NCI-H1694 (cell line): ENCODE measurements at regions not wholly inside any gene's neighbourhood (a gene's known extent, or its start where the extent isn't known, plus 50 kb on each side); places are given as distances from the start of the nearest gene placed in this dataset.

Experiments
- DNase-seq: peaks from one replicate; lab custom pipeline; 2025; lab: John Stamatoyannopoulos, UW

DNA sequence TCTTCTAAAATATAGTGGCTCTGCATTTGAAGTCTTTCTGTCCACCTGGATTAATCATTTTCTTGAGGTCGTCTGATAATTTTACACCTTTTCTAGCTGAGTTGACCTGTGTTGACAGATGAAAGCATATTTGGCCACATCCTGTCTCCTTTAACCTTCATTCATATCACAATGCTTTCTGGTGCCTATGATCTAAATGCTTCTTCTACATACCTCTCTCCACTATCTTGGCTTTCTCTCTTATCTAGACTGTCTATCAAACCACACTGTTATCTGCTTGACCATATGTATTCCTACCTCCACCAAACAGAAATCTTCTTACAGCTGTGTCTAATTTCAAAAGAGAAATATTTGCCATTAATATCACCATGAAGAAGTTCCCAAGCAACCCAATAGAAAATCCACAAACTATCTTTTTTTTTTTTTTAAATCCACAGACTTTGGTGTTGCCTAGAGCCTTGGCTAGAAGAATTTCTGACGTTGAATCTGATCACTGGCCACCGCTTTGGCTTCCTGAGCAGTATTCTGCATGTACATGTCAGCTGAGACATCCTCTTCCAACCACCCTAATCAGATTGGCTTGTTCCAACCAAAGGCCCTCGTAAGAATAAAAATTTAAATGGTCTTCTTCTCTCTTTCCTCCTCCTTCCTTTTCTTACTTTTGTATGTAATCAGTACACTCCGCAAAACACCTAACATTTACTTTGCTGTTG, 66.3 kb upstream of the SP4 start:
- no peak for DNase-seq

GRCh38 chr7:21364801-21365271, 63.0 kb upstream of the SP4 start:
- no peak for DNase-seq

DNA sequence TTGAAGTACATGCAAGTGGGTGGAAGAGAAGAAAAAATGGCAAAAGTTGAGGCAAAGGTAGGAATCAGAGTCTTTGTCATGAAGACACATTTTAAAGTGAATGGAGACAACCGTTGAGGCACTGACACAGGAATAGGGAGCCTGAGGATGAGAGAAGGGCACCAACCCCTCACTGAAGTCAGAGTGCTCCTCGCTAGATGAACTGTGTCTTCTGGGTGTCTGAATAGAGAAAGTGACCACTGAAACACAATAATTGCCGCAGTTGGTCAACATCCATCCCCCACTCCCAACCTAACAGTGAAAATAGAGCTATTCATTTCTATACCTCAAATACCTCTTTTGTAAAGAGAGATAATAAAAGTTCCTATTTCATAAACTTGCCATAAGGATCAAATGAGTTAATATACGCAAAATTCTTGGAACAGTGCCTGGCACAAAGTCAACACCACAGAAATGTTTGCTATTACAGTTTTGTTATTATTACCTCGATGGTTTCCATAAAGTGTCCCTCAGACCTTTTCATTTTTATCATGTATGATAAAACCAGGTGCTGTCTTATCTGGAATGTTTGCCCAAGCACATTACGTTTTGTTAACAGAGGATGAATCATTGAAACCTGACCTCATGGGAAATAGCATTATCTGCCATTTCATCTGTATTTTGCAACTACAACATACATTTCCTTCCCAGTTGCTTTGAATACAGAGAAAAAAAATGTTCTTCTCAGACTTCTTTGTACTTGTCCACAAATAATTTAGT, 61.8 kb upstream of the SP4 start:
- no peak for DNase-seq

GRCh38 chr7:21367081-21367480, 60.8 kb upstream of the SP4 start:
- DNase-seq = no peak

- no peak for DNase-seq
These were observed 60.3 kb upstream of the SP4 start for GRCh38 chr7:21367537-21367936.

- DNase-seq = no peak
These were observed 59.6 kb upstream of the SP4 start for GRCh38 chr7:21368317-21368716.

DNA sequence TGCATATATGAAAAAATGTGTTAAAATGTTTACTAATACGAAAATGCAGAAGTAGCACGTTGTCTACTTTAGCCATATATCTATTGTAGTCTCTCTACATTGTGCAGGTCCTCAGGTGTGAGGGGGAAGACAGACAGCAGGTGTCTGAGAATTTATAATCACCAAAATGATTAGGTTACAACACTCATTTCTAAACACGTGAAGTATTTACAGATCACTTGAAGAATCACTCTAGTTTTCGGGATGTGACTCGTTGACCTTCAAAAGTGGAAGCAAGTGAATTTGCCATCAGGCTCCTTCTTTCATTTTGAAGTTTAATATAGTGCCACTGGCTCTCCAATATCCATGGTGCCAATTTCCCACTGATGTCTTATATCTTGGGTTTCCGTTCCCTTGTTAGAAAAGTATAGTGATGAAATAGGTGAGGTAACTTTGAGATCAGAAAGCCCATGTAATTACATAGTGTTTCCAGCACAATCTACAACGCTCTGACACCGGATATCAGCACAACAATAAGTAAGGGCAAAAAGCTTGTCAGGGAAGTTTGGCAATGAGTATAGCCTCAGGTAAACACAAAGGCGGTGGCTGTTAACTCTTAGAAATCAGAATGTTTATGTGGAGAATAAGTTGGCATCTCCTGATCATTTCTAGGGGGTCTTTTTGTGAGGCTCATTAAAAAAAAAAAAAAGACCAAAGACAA, 57.5 kb upstream of the SP4 start:
- no peak for DNase-seq

DNA sequence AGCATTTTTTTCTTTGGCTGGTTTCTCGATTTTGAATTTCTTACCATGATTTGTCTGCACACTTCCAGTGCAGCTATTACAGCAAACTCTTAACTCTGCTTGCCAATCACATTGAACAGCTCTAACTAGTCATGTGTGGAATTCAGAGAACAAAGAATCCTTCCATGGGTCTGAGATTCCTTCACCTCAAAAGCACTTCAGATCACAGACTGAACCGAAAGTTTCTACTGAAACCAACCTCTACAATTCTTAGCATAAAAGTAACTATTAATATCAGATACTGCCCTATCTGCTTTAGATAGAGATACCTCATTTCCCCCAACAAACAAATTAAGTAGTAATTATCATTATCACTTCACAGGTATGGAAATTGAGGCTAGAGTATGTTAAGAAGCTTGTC, 56.5 kb upstream of the SP4 start:
- no peak for DNase-seq

DNA sequence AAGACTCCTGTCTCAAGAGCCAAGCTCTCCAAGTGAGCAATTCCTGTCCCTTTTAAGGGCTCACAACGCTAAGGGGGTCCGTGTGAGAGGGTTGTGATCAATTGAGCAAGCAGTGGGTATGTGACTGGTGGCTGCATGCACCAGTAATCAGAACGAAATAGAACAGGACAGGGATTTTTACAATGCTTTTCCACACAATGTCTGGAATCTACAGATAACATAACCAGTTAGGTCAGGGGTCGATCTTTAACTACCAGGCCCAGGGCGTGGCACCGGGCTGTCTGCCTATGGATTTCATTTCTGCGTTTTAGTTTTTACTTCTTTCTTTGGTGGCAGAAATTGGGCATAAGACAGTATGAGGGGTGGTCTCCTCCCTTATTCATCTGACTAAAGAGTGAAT, 54.9 kb upstream of the SP4 start:
- DNase-seq = no peak

- no peak for DNase-seq
These were observed 53.7 kb upstream of the SP4 start for GRCh38 chr7:21374134-21374533.

DNA sequence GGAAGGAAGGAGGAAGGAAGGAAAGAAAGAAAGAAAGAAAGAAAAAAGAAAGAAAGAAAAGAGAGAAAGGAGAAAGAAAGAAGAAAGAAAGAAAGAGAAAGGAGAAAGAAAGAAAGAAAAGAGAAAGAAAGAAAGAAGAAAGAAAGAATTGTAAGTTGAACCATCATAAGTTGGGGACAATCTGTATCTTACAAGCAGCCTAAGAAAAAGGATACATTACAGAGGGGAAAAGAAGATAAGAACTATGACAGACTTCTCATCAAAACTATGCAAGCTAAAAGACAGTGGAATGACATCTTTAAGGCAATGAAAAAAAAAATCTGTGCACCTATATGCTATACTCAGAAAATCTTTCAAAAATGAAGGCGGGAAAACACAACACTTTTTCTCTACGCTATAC, 50.3 kb upstream of the SP4 start:
- no peak for DNase-seq
